HCT116 (cell line): ENCODE measurements at regions not wholly inside any gene's neighbourhood (a gene's known extent, or its start where the extent isn't known, plus 50 kb on each side); places are given as distances from the start of the nearest gene placed in this dataset.

Experiments used
- ATAC-seq: fragments of 200-7000 bp; cut with Tn5 transposase; 2 replicates; pipeline ENCODE4 v1.9.1; 2020; ENCODE audit warnings: mild to moderate bottlenecking, moderate library complexity
- BruUV-seq: library from RNA; stranded (reverse); fragments of 400-500 nt; replicated peaks from 2 replicates; lab custom pipeline; 2021; lab: Mats Ljungman, UMichigan
- CTCF ChIA-PET: fragments of 300-600 bp; sonication (Branson Sonifier 250); formaldehyde crosslinking; loops from one replicate; lab custom pipeline; 2021; ENCODE audit warnings: antibody characterized with exemption; lab: Charles Lee
- POLR2A ChIA-PET: fragments of 300-600, 350-600 bp; sonication (Branson Sonifier 250); formaldehyde crosslinking; loops from one replicate; lab custom pipeline; 2021; ENCODE audit warnings: antibody characterized with exemption; lab: Charles Lee
- RAD21 ChIA-PET, 2 experiments: fragments of 300-600 bp; sonication (Branson Sonifier 250); formaldehyde crosslinking; loops; one replicate each; lab custom pipeline; 2023; ENCODE audit warnings: low total read pairs in 2 of 2; ENCODE audit not compliant: uncharacterized antibody in 2 of 2, unreplicated experiment in 2 of 2, low non-redundant PET in 1 of 2; lab: Charles Lee
- DNase-seq: peaks from one replicate; pipeline ENCODE4 v3.0.0-alpha.2; 2010; ENCODE audit warnings: low read depth, low spot score
- H2AFZ ChIP-seq: fragments of 200-600 bp; shearing (Covaris generic), sonication (generic); 2 replicates; pipeline ENCODE4 v1.6.1; 2017; ENCODE audit warnings: low read depth, mixed run types, mixed read lengths, antibody characterized with exemption, low read length; ENCODE audit not compliant: poor library complexity, severe bottlenecking
- H3K27ac ChIP-seq: 2 replicates; pipeline ENCODE4 v1.5.1; 2012; ENCODE audit warnings: low read depth, low read length
- H3K27me3 ChIP-seq: fragments of 200-600 bp; sonication (generic); 2 replicates; pipeline ENCODE4 v1.6.1; 2016; ENCODE audit warnings: mixed run types, low read length, mixed read lengths; ENCODE audit not compliant: insufficient read depth
- H3K36me3 ChIP-seq, 2 experiments: fragments of 200-500 bp in 1 of 2; fragments of 200-600 bp in 1 of 2; sonication (Bioruptor generic) in 1 of 2; sonication (generic) in 1 of 2; 2 replicates each; pipeline versions ENCODE4 v1.5.1 to v1.6.1; 2014 to 2016; ENCODE audit warnings: low read length in 2 of 2, inconsistent platforms in 1 of 2, mixed read lengths in 1 of 2, mixed run types in 1 of 2; ENCODE audit not compliant: insufficient read depth in 2 of 2, control insufficient read depth in 1 of 2
- H3K4me1 ChIP-seq, 2 experiments: fragments of 200-600 bp in 1 of 2; sonication (generic) in 1 of 2; 2 replicates each; pipeline versions ENCODE4 v1.5.1 to v1.6.1; 2012 to 2017; ENCODE audit warnings: low read length in 2 of 2, inconsistent platforms in 1 of 2, mild to moderate bottlenecking in 1 of 2, mixed read lengths in 1 of 2, mixed run types in 1 of 2, moderate library complexity in 1 of 2; ENCODE audit not compliant: insufficient read depth in 2 of 2, control insufficient read depth in 1 of 2
- H3K4me2 ChIP-seq: fragments of 200-600 bp; sonication (generic); 2 replicates; pipeline ENCODE4 v1.6.1; 2017; ENCODE audit warnings: mixed run types, low read length, mixed read lengths
- H3K4me3 ChIP-seq, 2 experiments: fragments of 200-600 bp in 1 of 2; sonication (generic) in 1 of 2; replicated peaks in 1 of 2; 2 replicates each; pipeline ENCODE4 v1.5.1; 2011 to 2016; ENCODE audit warnings: low read length in 2 of 2, control low read depth in 1 of 2, low read depth in 1 of 2, mild to moderate bottlenecking in 1 of 2, mixed read lengths in 1 of 2, mixed run types in 1 of 2
- H3K79me2 ChIP-seq: fragments of 200-600 bp; sonication (generic); 2 replicates; pipeline ENCODE4 v1.6.1; 2017; ENCODE audit warnings: mild to moderate bottlenecking, mixed run types, low read length, moderate library complexity, mixed read lengths; ENCODE audit not compliant: insufficient read depth
- H3K9ac ChIP-seq: fragments of 200-600 bp; sonication (generic); 2 replicates; pipeline ENCODE4 v1.6.1; 2016; ENCODE audit warnings: low read length, mixed read lengths
- H3K9me2 ChIP-seq: fragments of 200-600 bp; sonication (generic), shearing (Covaris generic); 2 replicates; pipeline ENCODE4 v1.6.1; 2017; ENCODE audit warnings: mixed run types, mild to moderate bottlenecking, moderate library complexity; ENCODE audit not compliant: insufficient read depth
- H3K9me3 ChIP-seq, 2 experiments: fragments of 200-500 bp in 1 of 2; fragments of 200-600 bp in 1 of 2; sonication (Bioruptor generic) in 1 of 2; sonication (generic) in 1 of 2; 2 replicates each; pipeline ENCODE4 v1.6.1; 2014 to 2017; ENCODE audit warnings: low read length in 2 of 2, mixed read lengths in 2 of 2, inconsistent platforms in 1 of 2, low read depth in 1 of 2, mild to moderate bottlenecking in 1 of 2, mixed run types in 1 of 2, moderate library complexity in 1 of 2; ENCODE audit not compliant: control insufficient read depth in 1 of 2, insufficient read depth in 1 of 2
- H4K20me1 ChIP-seq: fragments of 200-600 bp; sonication (generic), shearing (Covaris generic); 2 replicates; pipeline ENCODE4 v1.6.1; 2017; ENCODE audit warnings: mixed run types, mild to moderate bottlenecking, moderate library complexity; ENCODE audit not compliant: insufficient read depth
- CEBPB ChIP-seq: IDR thresholded peaks from 2 replicates; pipeline ENCODE4 v1.6.1; 2012; ENCODE audit warnings: low read depth
- EGR1 ChIP-seq: IDR thresholded peaks from 2 replicates; pipeline ENCODE4 v1.6.1; 2012; ENCODE audit warnings: low read depth
- ELF1 ChIP-seq: IDR thresholded peaks from 2 replicates; pipeline ENCODE4 v1.6.1; 2012; ENCODE audit warnings: low read depth, borderline replicate concordance
- EZH2 ChIP-seq: fragments of 200-600 bp; sonication (generic); IDR thresholded peaks from 2 replicates; pipeline ENCODE4 v1.6.1; 2017; ENCODE audit warnings: antibody characterized with exemption, mixed run types
- FOSL1 ChIP-seq: IDR thresholded peaks from 2 replicates; pipeline ENCODE4 v1.6.1; 2012; ENCODE audit warnings: low read depth
- POLR2AphosphoS5 ChIP-seq: IDR thresholded peaks from 2 replicates; pipeline ENCODE4 v1.6.1; 2011; ENCODE audit warnings: mild to moderate bottlenecking, low read depth, low read length, moderate library complexity
- YY1 ChIP-seq: IDR thresholded peaks from 2 replicates; pipeline ENCODE4 v1.6.1; 2011; ENCODE audit warnings: low read length, low read depth, moderate library complexity, mild to moderate bottlenecking; ENCODE audit not compliant: insufficient replicate concordance; ENCODE audit errors: extremely low read depth
- ZFX ChIP-seq: fragments of 450-650 bp; IDR thresholded peaks from 2 replicates; pipeline ENCODE4 v1.6.1; 2017
- intact Hi-C: fragments of 100-400 bp; cut with micrococcal nuclease; formaldehyde crosslinking; loops from 2 replicates; pipeline ENCODE4 v1.10.0; 2022
- TF ChIP-seq, protein P1 (sequence below): IDR thresholded peaks from 2 replicates; pipeline ENCODE4 v1.6.1; 2012; ENCODE audit warnings: low read depth
- TF ChIP-seq, protein P2 (sequence below): IDR thresholded peaks from 2 replicates; pipeline ENCODE4 v1.6.1; 2012
- TF ChIP-seq, protein P3 (sequence below): IDR thresholded peaks from 2 replicates; pipeline ENCODE4 v1.6.1; 2011; ENCODE audit warnings: mild to moderate bottlenecking, low read length, moderate library complexity; ENCODE audit not compliant: insufficient replicate concordance; ENCODE audit errors: extremely low read depth

GRCh38 chr2:173557497-173557896 lies 202.8 kb downstream of the CDCA7 start:
- H3K36me3 ChIP-seq = no peaks in the 10 kb centered on the region
- POLR2A ChIA-PET = no interaction called here
- H3K4me2 ChIP-seq = no peak overlapping the region
- H3K9ac ChIP-seq = no peak overlapping the region
- peaks cover 0 to 3% of the 10 kb centered on the region in 2 experiments; a peak in 1 of 4 replicates for H3K4me1 ChIP-seq
- 0 out of 2 replicates have a peak, but pooled peaks cover 4% of the 10 kb centered on the region for H4K20me1 ChIP-seq
- H3K79me2 ChIP-seq = no peaks in the 10 kb centered on the region
- no peak overlapping the region for H3K27ac ChIP-seq
- H3K4me3 ChIP-seq = no peak overlapping the region
- CTCF ChIA-PET = interaction anchor here (2.3 kb wide), 1 partner anchor 11 kb away, joined by 10 read pairs; no protein-coding TSS in a partner anchor
- TF ChIP-seq YY1 = no peak
- TF ChIP-seq CEBPB = no peak
- no peak for TF ChIP-seq EGR1
- TF ChIP-seq FOSL1 = no peak
- TF ChIP-seq ELF1 = no peak
- no peak for TF ChIP-seq ZFX
- TF ChIP-seq, protein P1, sequence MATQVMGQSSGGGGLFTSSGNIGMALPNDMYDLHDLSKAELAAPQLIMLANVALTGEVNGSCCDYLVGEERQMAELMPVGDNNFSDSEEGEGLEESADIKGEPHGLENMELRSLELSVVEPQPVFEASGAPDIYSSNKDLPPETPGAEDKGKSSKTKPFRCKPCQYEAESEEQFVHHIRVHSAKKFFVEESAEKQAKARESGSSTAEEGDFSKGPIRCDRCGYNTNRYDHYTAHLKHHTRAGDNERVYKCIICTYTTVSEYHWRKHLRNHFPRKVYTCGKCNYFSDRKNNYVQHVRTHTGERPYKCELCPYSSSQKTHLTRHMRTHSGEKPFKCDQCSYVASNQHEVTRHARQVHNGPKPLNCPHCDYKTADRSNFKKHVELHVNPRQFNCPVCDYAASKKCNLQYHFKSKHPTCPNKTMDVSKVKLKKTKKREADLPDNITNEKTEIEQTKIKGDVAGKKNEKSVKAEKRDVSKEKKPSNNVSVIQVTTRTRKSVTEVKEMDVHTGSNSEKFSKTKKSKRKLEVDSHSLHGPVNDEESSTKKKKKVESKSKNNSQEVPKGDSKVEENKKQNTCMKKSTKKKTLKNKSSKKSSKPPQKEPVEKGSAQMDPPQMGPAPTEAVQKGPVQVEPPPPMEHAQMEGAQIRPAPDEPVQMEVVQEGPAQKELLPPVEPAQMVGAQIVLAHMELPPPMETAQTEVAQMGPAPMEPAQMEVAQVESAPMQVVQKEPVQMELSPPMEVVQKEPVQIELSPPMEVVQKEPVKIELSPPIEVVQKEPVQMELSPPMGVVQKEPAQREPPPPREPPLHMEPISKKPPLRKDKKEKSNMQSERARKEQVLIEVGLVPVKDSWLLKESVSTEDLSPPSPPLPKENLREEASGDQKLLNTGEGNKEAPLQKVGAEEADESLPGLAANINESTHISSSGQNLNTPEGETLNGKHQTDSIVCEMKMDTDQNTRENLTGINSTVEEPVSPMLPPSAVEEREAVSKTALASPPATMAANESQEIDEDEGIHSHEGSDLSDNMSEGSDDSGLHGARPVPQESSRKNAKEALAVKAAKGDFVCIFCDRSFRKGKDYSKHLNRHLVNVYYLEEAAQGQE = no peak
- TF ChIP-seq, protein P2, sequence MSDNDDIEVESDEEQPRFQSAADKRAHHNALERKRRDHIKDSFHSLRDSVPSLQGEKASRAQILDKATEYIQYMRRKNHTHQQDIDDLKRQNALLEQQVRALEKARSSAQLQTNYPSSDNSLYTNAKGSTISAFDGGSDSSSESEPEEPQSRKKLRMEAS = no peak
- no peak for TF ChIP-seq POLR2AphosphoS5
- TF ChIP-seq, protein P3, sequence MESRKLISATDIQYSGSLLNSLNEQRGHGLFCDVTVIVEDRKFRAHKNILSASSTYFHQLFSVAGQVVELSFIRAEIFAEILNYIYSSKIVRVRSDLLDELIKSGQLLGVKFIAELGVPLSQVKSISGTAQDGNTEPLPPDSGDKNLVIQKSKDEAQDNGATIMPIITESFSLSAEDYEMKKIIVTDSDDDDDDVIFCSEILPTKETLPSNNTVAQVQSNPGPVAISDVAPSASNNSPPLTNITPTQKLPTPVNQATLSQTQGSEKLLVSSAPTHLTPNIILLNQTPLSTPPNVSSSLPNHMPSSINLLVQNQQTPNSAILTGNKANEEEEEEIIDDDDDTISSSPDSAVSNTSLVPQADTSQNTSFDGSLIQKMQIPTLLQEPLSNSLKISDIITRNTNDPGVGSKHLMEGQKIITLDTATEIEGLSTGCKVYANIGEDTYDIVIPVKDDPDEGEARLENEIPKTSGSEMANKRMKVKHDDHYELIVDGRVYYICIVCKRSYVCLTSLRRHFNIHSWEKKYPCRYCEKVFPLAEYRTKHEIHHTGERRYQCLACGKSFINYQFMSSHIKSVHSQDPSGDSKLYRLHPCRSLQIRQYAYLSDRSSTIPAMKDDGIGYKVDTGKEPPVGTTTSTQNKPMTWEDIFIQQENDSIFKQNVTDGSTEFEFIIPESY = no peak
- no peak for TF ChIP-seq EZH2
- TF ChIP-seq, all 23 proteins: peak for 0
- no peak for DNase-seq
- no peak overlapping the region for H2AFZ ChIP-seq
- RAD21 ChIA-PET = no interaction called here
- H3K9me3 ChIP-seq = no peaks in the 10 kb centered on the region
- no peak for ATAC-seq
- no peaks in the 10 kb centered on the region for H3K27me3 ChIP-seq
- no TSS peak for BruUV-seq
- intact Hi-C loops = no loop called here
- H3K9me2 ChIP-seq = 0 out of 2 replicates have a peak, but pooled peaks cover 4% of the 10 kb centered on the region
